HG03060 (cell line): ENCODE measurements at regions not wholly inside any gene's neighbourhood (a gene's known extent, or its start where the extent isn't known, plus 50 kb on each side); places are given as distances from the start of the nearest gene placed in this dataset.
"Not testable (repeated sequence)": the region's sequence is repeated elsewhere in the genome, so short reads cannot be mapped to it uniquely, and the experiment has no call there.

Experiments
- ATAC-seq: cut with Tn5 transposase; IDR thresholded peaks from one replicate; pipeline ENCODE4 v1.9.1; 2021; ENCODE audit warnings: low read depth, moderate number of reproducible peaks; ENCODE audit not compliant: unreplicated experiment

DNA sequence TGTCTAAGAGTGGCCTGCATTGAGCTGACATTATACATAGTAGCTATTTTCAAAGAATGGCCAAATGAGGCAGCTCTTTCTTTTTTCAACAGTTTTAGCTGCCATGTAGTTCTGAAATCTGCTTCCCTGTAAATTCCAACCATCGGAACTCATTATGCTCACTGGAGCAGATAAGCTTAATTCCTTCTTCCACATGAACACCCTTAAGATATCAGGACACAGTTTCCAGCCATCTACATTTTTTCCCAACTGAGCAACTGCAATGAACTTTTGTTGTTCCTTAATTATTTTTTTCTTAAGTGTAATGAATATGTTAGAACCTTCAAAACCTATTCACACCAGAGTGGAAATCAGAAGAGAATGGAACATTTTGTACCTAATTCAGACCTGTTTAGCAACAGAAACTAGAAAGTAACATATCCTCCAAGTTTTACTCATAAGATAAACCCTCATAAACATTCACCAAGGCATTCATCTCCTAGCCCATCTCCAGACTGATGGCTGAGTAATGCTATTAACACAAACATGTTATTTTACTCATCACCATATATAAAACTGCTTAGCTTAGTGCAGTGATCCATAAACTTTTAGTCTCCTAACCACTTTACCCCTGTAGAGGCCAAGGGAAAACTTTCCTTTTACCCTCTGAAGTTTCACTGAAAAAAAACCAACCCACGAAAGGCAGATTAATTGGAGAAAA, 296.1 kb upstream of the SYT1 start:
- ATAC-seq = no peak

DNA sequence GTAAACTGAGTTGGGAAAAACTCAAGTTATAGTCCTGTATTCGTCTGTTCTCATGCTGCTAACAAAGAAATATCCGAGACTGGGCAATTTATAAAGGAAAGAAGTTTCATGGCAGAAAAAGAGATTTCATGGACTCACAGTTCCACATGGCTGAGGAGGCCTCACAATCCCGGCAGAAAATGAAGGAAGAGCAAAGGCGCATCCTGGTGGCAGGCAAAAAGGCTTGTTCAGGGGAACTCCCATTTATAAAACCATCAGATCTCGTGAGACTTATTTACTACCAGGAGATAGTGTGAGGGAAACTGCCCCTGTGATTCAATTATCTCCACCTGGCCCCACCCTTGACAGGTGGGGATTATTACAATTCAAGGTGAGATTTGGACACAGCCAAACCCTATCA, 292.6 kb upstream of the SYT1 start:
- ATAC-seq = no peak

DNA sequence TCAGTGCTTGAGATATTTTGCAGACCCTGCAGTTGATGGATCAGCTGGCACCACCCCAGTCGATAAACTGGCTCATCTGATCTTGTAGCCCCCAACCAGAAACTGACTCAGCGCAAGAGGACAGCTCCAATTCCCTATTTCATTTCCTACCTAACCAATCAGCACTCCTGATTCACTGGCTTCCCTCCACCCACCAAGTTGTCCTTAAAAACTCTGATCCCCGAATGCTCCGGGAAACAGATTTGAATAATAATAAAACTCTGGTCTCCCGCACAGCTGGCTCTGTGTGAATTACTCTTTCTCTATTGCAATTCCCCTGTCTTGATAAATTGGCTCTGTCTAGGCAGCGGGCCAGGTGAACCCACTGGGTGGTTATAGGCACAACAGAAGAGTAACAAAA, 289.4 kb upstream of the SYT1 start:
- not testable (repeated sequence) for ATAC-seq

DNA sequence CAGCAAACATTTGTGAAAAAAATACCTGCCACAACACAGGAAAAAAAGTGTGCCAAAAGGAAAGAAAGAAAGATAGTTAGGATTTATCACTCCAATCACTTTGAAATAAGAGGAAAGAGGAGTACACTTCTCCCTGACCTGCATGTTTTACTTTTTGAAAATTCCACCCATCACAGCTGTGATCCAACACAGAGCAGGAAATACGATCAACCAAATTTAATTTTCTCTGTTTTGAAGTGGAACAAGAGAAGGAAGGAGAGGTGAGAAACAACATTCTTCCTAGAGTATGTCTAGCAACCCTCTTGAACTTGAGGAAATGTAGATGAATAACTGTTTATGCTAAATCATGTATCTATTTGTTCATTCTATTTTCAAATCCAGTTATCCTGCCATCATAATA, 284.7 kb upstream of the SYT1 start:
- no peak for ATAC-seq

DNA sequence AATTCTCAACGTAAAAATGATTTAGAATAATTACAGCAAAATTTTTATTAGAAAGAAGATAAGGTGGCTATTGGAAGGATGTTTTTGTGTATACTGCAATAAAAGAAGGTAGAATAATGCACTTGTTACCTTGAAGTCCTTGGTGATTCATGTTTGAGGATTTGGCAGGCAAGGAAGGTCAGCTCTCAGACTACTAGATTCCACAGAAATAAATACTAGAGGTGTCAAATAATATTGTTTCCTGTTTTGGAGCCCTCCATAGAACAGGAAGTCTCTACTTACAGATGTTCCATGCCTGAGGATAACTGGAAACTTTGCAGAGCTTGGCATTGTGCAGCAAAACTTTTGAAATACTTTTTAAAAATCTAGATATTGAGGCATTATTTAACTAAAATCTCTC, 284.3 kb upstream of the SYT1 start:
- ATAC-seq = no peak

DNA sequence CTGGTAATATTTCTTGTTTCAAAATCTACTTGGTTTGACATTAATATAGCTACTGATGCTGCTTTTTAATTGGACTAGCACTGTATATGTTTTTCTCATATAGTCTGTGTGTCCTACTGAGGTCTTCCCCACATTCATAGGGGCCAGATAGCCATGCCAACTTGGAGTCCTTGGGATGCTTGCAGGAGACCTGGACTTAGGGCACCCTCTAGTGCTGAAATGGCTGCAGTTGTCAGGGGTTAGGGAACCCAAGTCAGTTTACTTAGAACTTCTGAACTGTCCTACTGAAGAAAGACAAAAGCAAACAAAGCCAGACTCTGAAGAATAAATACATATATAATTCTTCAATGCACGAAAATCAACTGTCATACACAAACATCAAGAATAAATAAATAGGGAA, 279.9 kb upstream of the SYT1 start:
- no peak for ATAC-seq

DNA sequence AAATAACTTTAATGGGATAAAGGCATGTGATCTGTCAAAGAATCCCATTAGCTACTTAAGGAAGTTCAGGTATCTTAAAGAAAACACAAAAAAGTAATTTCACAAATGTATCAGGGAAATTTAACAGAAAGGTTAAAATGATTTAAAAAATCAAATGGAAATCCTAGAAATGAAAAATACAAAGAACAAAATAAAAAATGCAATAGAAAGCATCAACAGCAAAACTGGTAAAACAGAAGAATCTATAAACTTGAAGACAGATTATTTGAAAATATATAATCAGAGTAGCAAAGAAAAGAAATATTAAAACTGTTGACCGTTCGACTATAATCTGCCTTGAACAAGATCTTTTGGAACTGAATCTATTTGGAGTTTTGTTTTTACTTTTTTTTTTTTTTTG, 279.4 kb upstream of the SYT1 start:
- no peak for ATAC-seq

DNA sequence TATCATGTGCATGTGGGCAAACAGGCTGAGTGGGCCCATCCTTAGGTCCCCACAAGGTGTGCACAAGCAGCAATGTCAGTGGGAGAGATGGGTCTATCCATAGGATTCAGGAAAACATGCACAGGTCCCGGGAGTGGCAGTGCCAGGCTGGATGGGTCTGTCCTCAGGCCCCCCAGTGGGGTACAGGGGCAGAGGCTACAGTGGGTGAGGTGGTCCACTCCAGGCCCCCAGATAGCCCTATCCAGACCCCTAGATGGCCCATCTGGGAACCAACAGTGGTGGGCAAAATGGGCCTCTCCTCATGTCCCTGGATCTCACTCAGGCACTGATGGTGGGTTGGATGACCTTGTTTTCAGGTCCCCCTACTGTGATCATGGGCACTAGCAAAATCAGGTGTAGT, 277.8 kb upstream of the SYT1 start:
- ATAC-seq = no peak

DNA sequence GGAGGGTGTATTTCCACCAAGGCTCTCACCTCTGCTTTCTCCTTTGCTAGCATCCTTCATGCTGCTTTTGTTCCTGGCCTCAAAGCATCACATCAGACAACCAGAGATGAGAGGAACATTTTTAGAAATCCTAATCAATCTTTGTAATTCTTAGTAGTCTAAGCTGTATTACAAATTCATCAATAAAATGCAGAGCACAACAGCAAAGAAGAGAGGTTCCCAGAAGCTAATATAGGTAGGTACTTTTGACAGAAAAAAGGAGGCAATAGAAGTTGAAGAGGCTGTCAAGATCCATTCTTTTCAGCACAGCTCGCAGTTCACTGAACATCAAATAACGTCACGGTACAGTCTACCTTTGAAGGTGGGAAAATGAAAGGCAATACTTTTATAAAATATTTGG, 265.2 kb upstream of the SYT1 start:
- no peak for ATAC-seq

DNA sequence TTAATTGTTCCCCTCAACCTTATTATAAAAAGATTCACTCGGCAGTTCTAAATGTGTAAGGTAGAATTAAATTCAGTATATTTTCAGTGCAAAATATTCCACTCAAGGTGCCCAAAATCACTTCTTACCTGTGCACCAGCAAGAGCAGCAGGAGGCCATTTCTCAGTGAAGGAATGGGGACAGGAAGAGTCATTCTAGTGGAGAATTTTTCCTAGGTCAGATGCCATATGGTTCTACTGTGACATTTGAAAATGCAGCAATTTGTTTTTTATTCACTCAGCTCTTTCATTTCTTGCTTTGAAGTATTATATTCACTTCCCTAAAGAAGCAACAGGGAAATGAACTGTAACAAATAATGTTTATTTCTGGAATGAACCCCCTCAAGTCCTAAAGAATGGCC, 264.0 kb upstream of the SYT1 start:
- ATAC-seq = no peak

DNA sequence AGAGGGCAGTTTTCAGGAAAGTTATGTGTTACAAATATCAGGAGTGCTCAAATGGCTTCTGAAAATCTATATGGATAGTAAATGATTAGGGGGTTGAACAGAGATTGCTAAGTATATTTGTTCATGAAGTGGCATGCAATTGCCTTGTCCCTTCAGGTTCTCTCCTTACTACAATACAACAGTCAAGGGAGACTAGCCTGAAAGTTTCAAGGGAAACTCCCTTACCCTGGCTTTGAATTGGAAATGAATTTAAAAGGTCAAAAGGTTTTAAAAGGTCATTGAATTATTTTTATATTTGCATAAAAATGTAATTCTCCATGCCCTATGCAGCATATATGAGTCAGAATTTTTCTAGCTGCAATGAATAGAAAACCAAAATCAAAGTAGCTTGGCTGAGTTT, 253.1 kb upstream of the SYT1 start:
- no peak for ATAC-seq

DNA sequence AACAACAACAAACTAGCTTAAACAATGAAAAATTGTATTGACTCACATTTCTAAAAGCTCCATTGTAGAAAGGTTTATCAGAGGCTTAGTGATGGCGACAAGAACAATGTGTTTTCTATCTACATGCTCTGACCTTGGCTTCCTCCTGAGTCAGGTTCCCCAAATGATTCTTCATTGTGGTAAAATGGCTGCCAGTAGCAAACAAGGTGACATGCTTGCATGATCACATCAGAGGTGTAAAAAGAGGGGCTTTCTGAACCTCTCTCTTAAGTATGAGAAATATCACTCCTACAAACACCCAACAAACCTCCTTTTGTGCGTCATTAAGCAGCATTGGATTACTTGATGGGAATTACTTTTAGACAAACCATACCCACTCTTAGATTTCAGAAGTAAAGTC, 252.4 kb upstream of the SYT1 start:
- ATAC-seq = no peak

DNA sequence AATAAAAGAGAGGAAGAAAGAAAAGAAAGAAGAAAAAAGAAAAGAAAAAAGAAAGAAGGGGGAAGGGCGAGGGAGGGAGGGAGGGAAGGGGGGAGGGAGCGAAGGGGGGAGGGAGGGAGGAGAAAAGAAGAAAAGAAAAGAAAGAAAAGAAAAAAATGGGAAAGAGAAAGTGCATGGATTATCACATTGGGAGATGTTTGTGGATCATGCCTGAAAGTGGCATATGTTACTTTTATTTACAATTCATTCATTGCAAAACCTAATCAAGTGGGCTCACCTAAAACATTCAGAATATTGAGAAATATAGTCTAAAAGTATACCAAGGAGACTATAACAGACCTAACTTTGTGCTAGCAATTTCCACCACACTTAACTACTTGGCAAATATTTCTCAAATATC, 246.9 kb upstream of the SYT1 start:
- ATAC-seq = no peak

DNA sequence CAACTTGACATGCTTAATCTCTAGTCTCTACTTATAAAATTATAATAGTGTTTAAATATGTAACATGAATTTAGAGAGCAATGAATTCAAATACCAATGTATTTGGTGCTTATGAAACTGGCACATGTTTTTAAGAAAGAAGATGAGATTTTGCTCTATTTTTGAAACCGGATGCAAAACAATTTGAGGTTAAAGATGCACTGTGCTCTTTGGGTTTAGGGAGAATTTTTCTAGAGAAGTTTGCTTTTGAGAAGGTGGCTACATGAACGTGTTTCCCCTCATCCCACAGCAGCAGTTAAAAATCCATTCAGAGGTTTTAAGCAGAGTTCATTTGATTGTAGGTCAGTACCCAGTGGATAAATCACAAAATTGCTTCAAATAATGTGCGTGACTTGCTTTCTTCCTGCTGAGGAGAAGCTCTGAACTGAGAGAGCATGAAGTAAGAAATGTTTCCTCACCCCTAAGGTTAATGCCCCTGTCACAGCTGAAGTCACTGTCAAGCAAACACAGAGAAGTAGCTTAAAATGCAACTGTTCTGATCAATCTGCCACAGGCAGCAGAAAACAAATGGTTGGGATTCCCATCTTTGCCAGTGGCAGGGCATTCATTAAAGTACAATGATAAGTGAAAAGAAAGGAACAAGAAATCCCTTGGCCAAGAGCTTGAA, 241.9 kb upstream of the SYT1 start:
- no peak for ATAC-seq

DNA sequence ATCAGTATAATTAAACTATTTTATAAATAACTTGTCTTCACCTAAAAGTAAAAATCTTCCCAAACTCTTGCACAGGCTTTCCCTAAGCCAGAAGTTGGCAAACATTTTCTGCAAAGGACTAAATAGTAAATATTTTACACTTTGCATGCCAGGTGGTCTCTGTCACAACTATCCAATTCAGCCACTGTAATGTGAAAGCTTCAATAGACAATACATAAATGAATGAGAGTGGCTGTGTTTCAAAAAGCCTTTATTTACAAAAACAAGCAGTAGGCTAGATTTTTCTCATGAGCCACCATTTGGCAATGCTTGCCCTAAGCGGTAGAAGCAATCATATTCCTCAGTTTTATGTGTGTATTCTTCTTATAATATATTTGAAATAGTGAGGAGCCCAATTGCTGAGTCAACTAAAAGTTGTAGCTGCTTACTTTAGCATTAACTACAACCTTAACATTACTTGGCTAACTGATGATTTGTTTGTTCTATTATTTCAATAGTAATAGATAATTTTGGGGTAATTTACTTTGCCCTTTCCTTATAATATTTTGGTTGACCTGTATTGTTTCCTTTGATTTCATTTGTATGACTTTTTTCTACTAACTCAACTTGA, 236.0 kb upstream of the SYT1 start:
- no peak for ATAC-seq

DNA sequence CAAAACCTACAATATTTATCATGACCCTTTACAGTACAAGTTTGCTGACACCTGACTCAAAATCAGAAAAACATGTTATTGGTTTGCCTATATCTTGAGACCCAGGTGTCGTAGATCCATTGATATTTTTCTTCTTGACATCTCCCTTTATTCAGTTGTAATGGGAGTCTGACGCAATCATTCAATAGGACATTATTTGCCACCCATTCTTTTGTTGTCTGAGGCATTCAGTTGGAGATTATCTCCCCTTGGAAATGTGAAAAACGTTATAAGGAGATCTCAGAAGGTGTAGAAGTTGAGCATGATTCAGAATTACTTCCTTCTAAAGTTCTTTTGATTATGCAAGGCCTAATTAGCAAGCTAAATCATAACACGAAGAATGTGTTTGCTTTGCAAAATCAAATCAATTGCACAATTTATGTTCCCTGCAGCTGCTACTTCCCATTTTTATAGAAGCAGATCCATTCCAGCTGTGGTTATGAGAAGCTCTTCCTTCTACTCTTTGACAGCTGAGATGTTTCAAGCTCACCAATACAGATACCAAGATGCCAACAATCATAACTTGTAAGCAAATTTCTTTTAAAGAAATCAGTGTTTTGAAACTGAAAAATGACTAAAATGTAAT, 228.2 kb upstream of the SYT1 start:
- ATAC-seq = no peak

DNA sequence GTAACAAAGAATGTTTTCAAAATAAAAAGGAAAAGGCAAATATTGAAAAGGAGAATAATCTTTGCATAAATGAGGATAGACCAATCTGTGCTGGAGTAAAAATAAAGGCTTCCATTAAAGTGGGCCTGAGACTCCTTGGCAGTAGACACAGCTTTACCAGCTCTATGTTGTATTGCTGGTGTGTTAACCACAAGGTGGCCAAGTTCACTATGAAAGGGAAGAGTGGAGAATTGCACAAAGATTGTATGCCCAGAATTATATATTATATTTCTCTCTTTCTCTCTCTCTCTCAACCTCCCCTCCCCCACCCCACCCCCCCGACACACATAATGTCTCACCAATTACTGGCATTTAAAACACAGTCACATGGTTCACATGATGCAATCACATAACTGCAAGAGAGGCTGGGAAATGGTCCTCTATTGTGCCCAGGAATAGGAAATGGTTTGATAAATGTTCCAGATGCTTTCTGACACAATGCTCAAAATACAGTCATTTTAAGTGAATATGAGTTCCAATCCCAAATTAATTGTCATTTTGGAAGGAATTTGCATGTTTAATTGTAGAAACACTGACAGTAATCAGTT, 222.6 kb upstream of the SYT1 start:
- no peak for ATAC-seq

DNA sequence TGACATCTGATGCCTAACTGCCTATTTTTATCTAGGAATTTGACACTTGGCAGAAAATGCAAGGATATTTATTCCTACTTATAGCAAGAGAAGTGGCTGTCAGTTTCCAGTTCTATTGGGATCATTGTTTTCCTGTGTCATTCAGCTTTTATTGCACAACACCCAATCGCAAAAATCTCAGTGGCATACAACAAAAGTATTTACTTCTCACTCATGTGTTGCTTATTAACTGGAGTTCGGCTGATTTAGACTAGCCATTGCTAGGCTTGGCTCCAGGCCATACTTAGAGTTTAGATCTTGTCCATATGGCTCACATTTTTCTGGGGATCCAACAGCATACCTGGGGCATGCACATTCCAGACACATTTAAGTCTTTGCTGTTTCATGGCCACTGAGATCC, 218.6 kb upstream of the SYT1 start:
- no peak for ATAC-seq

DNA sequence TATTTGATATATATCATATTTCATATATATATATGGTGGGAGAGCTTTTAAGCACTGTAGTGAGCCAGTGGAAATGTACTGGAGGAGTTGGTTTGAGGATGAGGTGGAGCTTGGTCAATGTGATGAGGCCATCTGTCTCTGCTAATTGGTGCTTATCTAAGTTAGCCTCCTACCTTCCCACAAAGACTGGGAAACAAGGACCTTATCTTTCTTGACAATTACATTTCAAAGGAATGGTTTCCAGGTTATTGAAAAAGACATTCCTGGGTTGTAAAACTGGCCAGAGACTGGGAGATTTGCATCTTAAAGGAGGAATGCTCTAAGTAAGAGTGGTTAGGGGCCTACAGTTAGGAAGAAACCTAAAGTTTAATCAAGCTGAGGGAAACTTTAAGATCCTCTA, 212.8 kb upstream of the SYT1 start:
- no peak for ATAC-seq

DNA sequence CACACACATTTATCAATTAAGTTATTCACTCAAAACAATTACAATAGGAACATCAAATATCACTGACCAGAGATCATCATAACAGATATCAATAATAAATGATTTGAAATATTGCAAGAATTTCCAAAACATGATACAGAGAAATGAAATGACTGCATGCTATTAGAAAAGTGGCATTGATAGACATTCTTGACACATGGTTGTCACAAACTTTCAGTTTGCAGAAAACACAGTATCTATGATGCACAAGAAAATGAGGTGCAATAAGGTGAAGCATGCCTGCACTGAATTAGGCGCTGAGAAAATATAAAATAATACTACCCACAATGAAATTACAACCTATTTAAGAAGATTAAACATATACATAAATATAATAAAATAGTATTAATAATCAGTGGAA, 198.0 kb upstream of the SYT1 start:
- no peak for ATAC-seq

DNA sequence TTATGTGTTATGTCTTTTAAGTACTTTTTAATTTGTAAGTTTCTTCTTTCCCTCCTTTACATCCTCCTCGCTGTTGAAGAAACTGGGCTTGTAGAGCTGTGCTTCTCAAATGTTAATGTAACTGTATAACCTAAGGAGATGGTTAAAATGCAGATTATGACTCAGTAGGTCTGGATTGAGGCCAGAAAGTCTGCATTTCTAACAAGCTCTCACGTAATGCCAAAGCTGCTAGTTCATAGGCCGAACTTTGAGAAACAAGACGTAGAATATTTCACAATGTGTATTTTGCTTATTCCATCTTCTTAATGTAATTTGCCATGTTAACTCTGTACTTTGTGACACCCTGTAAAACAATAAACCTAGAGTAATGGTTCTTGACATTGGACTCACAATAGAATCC, 193.3 kb upstream of the SYT1 start:
- ATAC-seq = no peak
